Neural cell (in vitro differentiated cells): ENCODE measurements at regions not wholly inside any gene's neighbourhood (a gene's known extent, or its start where the extent isn't known, plus 50 kb on each side); places are given as distances from the start of the nearest gene placed in this dataset.

Experiments
- H2AFZ ChIP-seq: fragments of 200-600, 300-800 bp; sonication (generic), shearing (Covaris generic); 2 replicates; pipeline ENCODE4 v1.6.0; 2014; ENCODE audit warnings: low read depth, mild to moderate bottlenecking, antibody characterized with exemption, low read length, moderate library complexity
- H3F3A ChIP-seq: fragments of 200-600 bp; shearing (Covaris generic); 2 replicates; pipeline ENCODE4 v1.6.1; 2016; ENCODE audit warnings: mild to moderate bottlenecking, moderate library complexity, mixed read lengths, antibody characterized with exemption, low read length; ENCODE audit not compliant: insufficient read depth, poor library complexity, severe bottlenecking
- H3K27ac ChIP-seq: fragments of 200-600, 300-800 bp; sonication (generic), shearing (Covaris generic); 2 replicates; pipeline ENCODE4 v1.5.1; 2014; ENCODE audit warnings: mild to moderate bottlenecking, low read length, moderate library complexity
- H3K27me3 ChIP-seq: fragments of 300-800, 200-600 bp; sonication (generic), shearing (Covaris generic); 2 replicates; pipeline ENCODE4 v1.6.0; 2014; ENCODE audit warnings: mild to moderate bottlenecking, low read depth, low read length, moderate library complexity; ENCODE audit not compliant: insufficient read depth
- H3K36me3 ChIP-seq: fragments of 300-800, 200-600 bp; sonication (generic), shearing (Covaris generic); 2 replicates; pipeline ENCODE4 v1.5.1; 2014; ENCODE audit warnings: mild to moderate bottlenecking, antibody characterized with exemption, low read length, moderate library complexity; ENCODE audit not compliant: insufficient read depth
- H3K4me2 ChIP-seq: fragments of 300-800, 200-600 bp; sonication (generic), shearing (Covaris generic); 2 replicates; pipeline ENCODE4 v1.6.0; 2014; ENCODE audit warnings: mild to moderate bottlenecking, low read length
- H3K4me3 ChIP-seq: fragments of 300-800, 200-600 bp; sonication (generic), shearing (Covaris generic); 2 replicates; pipeline ENCODE4 v1.5.1; 2014; ENCODE audit warnings: mild to moderate bottlenecking, low read length, moderate library complexity
- H3K79me2 ChIP-seq: fragments of 200-600 bp; shearing (Covaris generic); replicated peaks from 2 replicates; pipeline ENCODE4 v1.6.0; 2014; ENCODE audit warnings: mild to moderate bottlenecking, low read length, moderate library complexity; ENCODE audit not compliant: insufficient read depth
- H3K9ac ChIP-seq: fragments of 300-800, 200-600 bp; sonication (generic), shearing (Covaris generic); 2 replicates; pipeline ENCODE4 v1.6.1; 2016; ENCODE audit warnings: mild to moderate bottlenecking, low read length, mixed read lengths
- H3K9me2 ChIP-seq: fragments of 200-600 bp; shearing (Covaris generic); 2 replicates; pipeline ENCODE4 v1.6.1; 2016; ENCODE audit warnings: mild to moderate bottlenecking, low read length, mixed read lengths; ENCODE audit not compliant: insufficient read depth
- H3K9me3 ChIP-seq: fragments of 200-600, 300-800 bp; sonication (generic), shearing (Covaris generic); 2 replicates; pipeline ENCODE4 v1.6.1; 2016; ENCODE audit warnings: mild to moderate bottlenecking, mixed run types, low read length, moderate library complexity, mixed read lengths
- H4K20me1 ChIP-seq: fragments of 200-600 bp; shearing (Covaris generic); 2 replicates; pipeline ENCODE4 v1.6.1; 2016; ENCODE audit warnings: mild to moderate bottlenecking, mixed run types; ENCODE audit not compliant: insufficient read depth
- CTCF ChIP-seq: fragments of 450-650 bp; IDR thresholded peaks from 2 replicates; pipeline ENCODE4 v1.5.1; 2014; ENCODE audit warnings: antibody characterized with exemption, mild to moderate bottlenecking, moderate library complexity; ENCODE audit not compliant: poor library complexity, severe bottlenecking
- EP300 ChIP-seq: fragments of 450-650 bp; conservative IDR thresholded peaks from 2 replicates; pipeline ENCODE4 v1.6.1; 2014; ENCODE audit warnings: antibody characterized with exemption, mild to moderate bottlenecking, moderate library complexity; ENCODE audit not compliant: poor library complexity, severe bottlenecking
- EZH2 ChIP-seq: fragments of 200-600, 300-800 bp; shearing (Covaris generic), sonication (generic); IDR thresholded peaks from 2 replicates; pipeline ENCODE4 v1.6.1; 2014; ENCODE audit warnings: antibody characterized with exemption, low read length, borderline replicate concordance, mild to moderate bottlenecking; ENCODE audit not compliant: insufficient read depth, poor library complexity, severe bottlenecking
- MXI1 ChIP-seq: fragments of 450-650 bp; conservative IDR thresholded peaks from 2 replicates; pipeline ENCODE4 v1.6.1; 2014; ENCODE audit warnings: antibody characterized with exemption, mild to moderate bottlenecking; ENCODE audit not compliant: poor library complexity, severe bottlenecking
- POLR2AphosphoS5 ChIP-seq: IDR thresholded peaks from 2 replicates; pipeline ENCODE4 v1.6.1; 2012
- RAD21 ChIP-seq: fragments of 450-650 bp; conservative IDR thresholded peaks from 2 replicates; pipeline ENCODE4 v1.6.1; 2014; ENCODE audit warnings: antibody characterized with exemption, mild to moderate bottlenecking, moderate library complexity
- REST ChIP-seq: IDR thresholded peaks from 2 replicates; pipeline ENCODE4 v1.6.1; 2012; ENCODE audit warnings: borderline replicate concordance
- SMC3 ChIP-seq: fragments of 450-650 bp; conservative IDR thresholded peaks from 2 replicates; pipeline ENCODE4 v1.6.1; 2014; ENCODE audit warnings: antibody characterized with exemption, mild to moderate bottlenecking, moderate library complexity; ENCODE audit not compliant: poor library complexity
- TAF1 ChIP-seq: IDR thresholded peaks from 2 replicates; pipeline ENCODE4 v1.6.1; 2012; ENCODE audit warnings: low read depth

GRCh38 chr16:80454802-80455201 is 86.0 kb upstream of the DYNLRB2 start:
- Histone ChIP-seq H4K20me1 (no peaks in the 10 kb centered on the region), H3K9me2 (no peaks in the 10 kb centered on the region), H3K36me3 (no peaks in the 10 kb centered on the region), H3K4me3 (no peak overlapping the region), H3K4me2 (no peak overlapping the region), H3K27me3 (no peaks in the 10 kb centered on the region), H3K27ac (no peak overlapping the region), H3K9ac (no peak overlapping the region), H3K79me2 (no peaks in the 10 kb centered on the region), H3F3A (no peaks in the 10 kb centered on the region), H2AFZ (no peak overlapping the region), H3K9me3 (no peaks in the 10 kb centered on the region)
- TF ChIP-seq MXI1, result no peak
- no peak for TF ChIP-seq SMC3
- TF ChIP-seq EP300, result no peak
- TF ChIP-seq EZH2, result no peak
- no peak for TF ChIP-seq RAD21
- TF ChIP-seq POLR2AphosphoS5, result no peak
- TF ChIP-seq TAF1, result no peak
- TF ChIP-seq CTCF, result no peak

GRCh38 chr16:80449392-80449791 is 91.4 kb upstream of the DYNLRB2 start:
- no peaks in the 10 kb centered on the region for H3F3A ChIP-seq
- H3K9me3 ChIP-seq, result no peaks in the 10 kb centered on the region
- H2AFZ ChIP-seq, result no peak overlapping the region
- H3K4me2 ChIP-seq, result no peak overlapping the region
- no peak for TF ChIP-seq EP300
- no peak for TF ChIP-seq EZH2
- no peak for TF ChIP-seq SMC3
- TF ChIP-seq TAF1, result no peak
- H3K79me2 ChIP-seq, result no peaks in the 10 kb centered on the region
- H3K4me3 ChIP-seq, result no peak overlapping the region
- H3K9ac ChIP-seq, result no peak overlapping the region
- no peaks in the 10 kb centered on the region for H4K20me1 ChIP-seq
- H3K27me3 ChIP-seq, result no peaks in the 10 kb centered on the region
- H3K9me2 ChIP-seq, result no peaks in the 10 kb centered on the region
- H3K27ac ChIP-seq, result no peak overlapping the region
- H3K36me3 ChIP-seq, result no peaks in the 10 kb centered on the region

- no peak for TF ChIP-seq REST
- TF ChIP-seq SMC3, result no peak
- no peak for TF ChIP-seq EZH2
- no peak for TF ChIP-seq TAF1
- no peak for TF ChIP-seq POLR2AphosphoS5
- TF ChIP-seq MXI1, result no peak
- no peak for TF ChIP-seq CTCF
- no peak for TF ChIP-seq RAD21
- TF ChIP-seq EP300, result no peak
- Histone ChIP-seq H3F3A (no peaks in the 10 kb centered on the region), H3K27ac (no peak overlapping the region), H3K36me3 (no peaks in the 10 kb centered on the region), H3K9me2 (no peaks in the 10 kb centered on the region), H3K27me3 (no peaks in the 10 kb centered on the region), H3K9me3 (no peaks in the 10 kb centered on the region), H3K4me3 (no peak overlapping the region), H3K4me2 (no peak overlapping the region), H3K9ac (no peak overlapping the region), H4K20me1 (no peaks in the 10 kb centered on the region), H2AFZ (no peak overlapping the region), H3K79me2 (no peaks in the 10 kb centered on the region)
Measured at GRCh38 chr16:80447241-80447640, 93.6 kb upstream of the DYNLRB2 start.
